Suppressor macrophage treated with lipopolysaccharide for 1 hour (primary cell): ENCODE measurements at regions not wholly inside any gene's neighbourhood (a gene's known extent, or its start where the extent isn't known, plus 50 kb on each side); places are given as distances from the start of the nearest gene placed in this dataset.

ENCODE experiments used
- DNase-seq, 3 donors: peaks; one replicate each; pipeline ENCODE4 v3.0.0-alpha.2; 2020 to 2022

DNA sequence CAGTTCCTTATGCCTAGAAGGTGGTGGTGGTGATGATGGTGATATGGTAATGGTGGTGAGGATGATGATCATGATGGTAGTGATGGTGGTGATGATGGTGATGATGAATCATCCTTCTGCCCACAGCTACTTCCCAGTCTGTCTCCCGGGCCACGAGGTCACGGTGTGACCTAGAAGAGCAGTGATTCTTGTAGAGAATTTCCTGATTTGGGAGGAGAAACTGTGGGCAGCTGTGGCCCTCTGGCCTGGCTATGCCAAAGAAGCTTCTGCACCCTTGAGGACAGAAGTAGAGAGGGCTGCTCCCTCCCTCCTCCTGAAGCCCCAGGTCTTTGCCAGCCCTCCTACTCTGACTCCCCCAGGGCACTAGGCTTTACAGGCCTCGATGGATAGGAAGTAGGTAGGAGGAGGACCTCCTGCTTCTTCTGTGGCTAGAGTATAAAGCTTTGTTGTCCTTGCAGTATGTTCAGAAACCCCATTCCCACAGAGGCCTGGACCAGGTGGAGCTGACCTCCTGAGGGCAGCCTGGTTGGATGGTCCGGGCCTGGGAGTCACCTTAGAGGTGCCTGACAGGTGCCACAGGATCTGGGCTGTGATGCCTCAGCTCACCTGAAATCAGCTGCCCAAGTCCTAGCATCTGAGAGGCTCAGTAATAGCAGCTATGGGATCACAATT is 57.9 kb upstream of the EPAS1 start:
- peak; percentile 81 to 87 (median 81) for DNase-seq

- no peak for DNase-seq
These were observed 57.4 kb upstream of the EPAS1 start for GRCh38 chr2:46239847-46240181.

- peak; percentile 64 to 84 (median 82) for DNase-seq
These were observed 55.9 kb upstream of the EPAS1 start for GRCh38 chr2:46241344-46241743.

DNA sequence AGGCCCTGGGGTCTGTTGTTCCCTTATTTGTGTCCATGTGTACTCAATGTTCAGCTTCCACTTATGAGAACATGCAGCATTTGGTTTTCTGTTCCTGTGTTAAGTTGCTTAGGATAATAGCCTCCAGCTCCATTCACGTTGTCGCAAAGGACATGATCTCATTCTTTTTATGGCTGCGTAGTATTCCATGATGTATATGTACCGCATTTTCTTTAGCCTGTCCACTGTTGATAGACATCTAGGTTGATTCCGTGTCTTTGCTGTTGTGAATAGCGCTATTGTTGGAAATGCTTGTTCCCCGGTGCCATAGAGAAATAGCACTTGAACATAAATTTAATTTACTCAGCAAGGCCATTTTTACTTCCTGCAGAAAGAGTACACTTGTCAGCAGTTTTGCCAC is 51.3 kb upstream of the EPAS1 start:
- no peak for DNase-seq

GRCh38 chr2:46246790-46247189 is 50.4 kb upstream of the EPAS1 start:
- DNase-seq, result no peak
